Upper lobe of right lung (tissue), 1 donor: ENCODE measurements at regions not wholly inside any gene's neighbourhood (a gene's known extent, or its start where the extent isn't known, plus 50 kb on each side); places are given as distances from the start of the nearest gene placed in this dataset.

Experiments used
- ATAC-seq: fragments of 200-7000 bp; cut with Tn5 transposase; one replicate; pipeline ENCODE4 v1.9.1; 2020; ENCODE audit warnings: mild to moderate bottlenecking, moderate library complexity
- DNase-seq: peaks from one replicate; pipeline ENCODE4 v3.0.0-alpha.2; 2020
- H3K27ac ChIP-seq: fragments of 200-600 bp; one replicate; pipeline ENCODE4 v1.8.0; 2022
- H3K27me3 ChIP-seq: fragments of 200-600 bp; one replicate; pipeline ENCODE4 v1.8.0; 2022; ENCODE audit warnings: mild to moderate bottlenecking
- H3K36me3 ChIP-seq: fragments of 200-600 bp; one replicate; pipeline ENCODE4 v1.8.0; 2022
- H3K4me1 ChIP-seq: fragments of 200-600 bp; one replicate; pipeline ENCODE4 v1.8.0; 2022
- H3K4me3 ChIP-seq: fragments of 200-600 bp; one replicate; pipeline ENCODE4 v1.8.0; 2022; ENCODE audit warnings: mild to moderate bottlenecking
- H3K9me3 ChIP-seq: fragments of 200-600 bp; one replicate; pipeline ENCODE4 v1.8.0; 2022
- CTCF ChIP-seq: fragments of 200-600 bp; IDR thresholded peaks from one replicate; pipeline ENCODE4 v1.8.0; 2022; ENCODE audit warnings: antibody characterized with exemption
- intact Hi-C: fragments of 100-400 bp; cut with DNase I; formaldehyde crosslinking; loops from one replicate; pipeline ENCODE4 v1.11.0; 2022
- donor health status: DM: no; HTN: yes; CAD: no; lungs with severe emphysema.

GRCh38 chr5:40390281-40391149 lies 289.2 kb upstream of the PTGER4 start:
- Histone ChIP-seq H3K4me3 (no peak overlapping the region), H3K36me3 (no peaks in the 10 kb centered on the region), H3K27ac (no peak overlapping the region), H3K4me1 (peaks cover 5% of the 10 kb centered on the region), H3K9me3 (no peaks in the 10 kb centered on the region), H3K27me3 (no peaks in the 10 kb centered on the region)
- TF ChIP-seq CTCF: no peak
- DNase-seq (no peak), ATAC-seq (no peak)
- intact Hi-C loops: no loop called here

GRCh38 chr5:40389591-40389990 lies 290.1 kb upstream of the PTGER4 start:
- intact Hi-C loops: no loop called here
- TF ChIP-seq CTCF: no peak
- Histone ChIP-seq H3K36me3 (no peaks in the 10 kb centered on the region), H3K27ac (no peak overlapping the region), H3K27me3 (no peaks in the 10 kb centered on the region), H3K4me3 (no peak overlapping the region), H3K9me3 (no peaks in the 10 kb centered on the region), H3K4me1 (peaks cover 15% of the 10 kb centered on the region)
- DNase-seq (no peak), ATAC-seq (no peak)

GRCh38 chr5:40386289-40386688 lies 293.4 kb upstream of the PTGER4 start:
- ATAC-seq: peak; percentile 37
- intact Hi-C loops: no loop called here

GRCh38 chr5:40385544-40385943 lies 294.2 kb upstream of the PTGER4 start:
- peak; percentile 62 for ATAC-seq
- H3K27ac ChIP-seq: peak overlapping the region; percentile 26
- intact Hi-C loops: no loop called here

More at GRCh38 chr5:40386289-40386688, 293.4 kb upstream of the PTGER4 start:
- no peaks in the 10 kb centered on the region for H3K9me3 ChIP-seq
- no peaks in the 10 kb centered on the region for H3K36me3 ChIP-seq
- no peak overlapping the region for H3K4me3 ChIP-seq
- no peak for TF ChIP-seq CTCF
- no peak overlapping the region for H3K27ac ChIP-seq
- peaks cover 28% of the 10 kb centered on the region for H3K4me1 ChIP-seq
- H3K27me3 ChIP-seq: no peaks in the 10 kb centered on the region
- DNase-seq: no peak

GRCh38 chr5:40384782-40385390 lies 294.8 kb upstream of the PTGER4 start:
- DNase-seq (no peak), ATAC-seq (peak; percentile 15)
- TF ChIP-seq CTCF: no peak
- Histone ChIP-seq H3K4me1 (peaks cover 28% of the 10 kb centered on the region), H3K4me3 (no peak overlapping the region), H3K27ac (peak overlapping the region; percentile 52), H3K36me3 (no peaks in the 10 kb centered on the region), H3K9me3 (no peaks in the 10 kb centered on the region), H3K27me3 (no peaks in the 10 kb centered on the region)
- intact Hi-C loops: no loop called here

More at GRCh38 chr5:40385544-40385943, 294.2 kb upstream of the PTGER4 start:
- DNase-seq: no peak
- Histone ChIP-seq H3K9me3 (no peaks in the 10 kb centered on the region), H3K27me3 (no peaks in the 10 kb centered on the region), H3K4me1 (peaks cover 28% of the 10 kb centered on the region), H3K4me3 (no peak overlapping the region), H3K36me3 (no peaks in the 10 kb centered on the region)
- no peak for TF ChIP-seq CTCF
